Smooth muscle cell (in vitro differentiated cells): ENCODE measurements at regions not wholly inside any gene's neighbourhood (a gene's known extent, or its start where the extent isn't known, plus 50 kb on each side); places are given as distances from the start of the nearest gene placed in this dataset.

ENCODE experiments used
- DNase-seq: peaks from one replicate; lab custom pipeline; 2025; ENCODE audit not compliant: unreplicated experiment; lab: John Stamatoyannopoulos, UW
- H2AFZ ChIP-seq: fragments of 200-600 bp; sonication (generic); 2 replicates; pipeline ENCODE4 v1.6.0; 2016; ENCODE audit warnings: antibody characterized with exemption, low read depth, mild to moderate bottlenecking
- H3F3A ChIP-seq: fragments of 200-600 bp; sonication (generic); 2 replicates; pipeline ENCODE4 v1.6.0; 2017; ENCODE audit warnings: antibody characterized with exemption, low read depth
- H3K27ac ChIP-seq: fragments of 200-600 bp; sonication (generic); 2 replicates; pipeline ENCODE4 v1.5.1; 2016; ENCODE audit warnings: low read depth, mild to moderate bottlenecking
- H3K27me3 ChIP-seq: fragments of 200-600 bp; sonication (generic); 2 replicates; pipeline ENCODE4 v1.6.1; 2016; ENCODE audit warnings: low read depth, mild to moderate bottlenecking
- H3K36me3 ChIP-seq: fragments of 200-600 bp; sonication (generic); 2 replicates; pipeline ENCODE4 v1.5.1; 2016; ENCODE audit warnings: low read depth
- H3K4me1 ChIP-seq: fragments of 200-600 bp; sonication (generic); 2 replicates; pipeline ENCODE4 v1.5.1; 2016; ENCODE audit warnings: low read depth
- H3K4me2 ChIP-seq: fragments of 200-600 bp; sonication (generic); 2 replicates; pipeline ENCODE4 v1.6.0; 2016; ENCODE audit warnings: mild to moderate bottlenecking
- H3K4me3 ChIP-seq: fragments of 200-600 bp; sonication (generic); 2 replicates; pipeline ENCODE4 v1.5.1; 2016; ENCODE audit warnings: mild to moderate bottlenecking
- H3K79me2 ChIP-seq: fragments of 200-600 bp; sonication (generic); 2 replicates; pipeline ENCODE4 v1.6.0; 2016; ENCODE audit warnings: low read depth, mild to moderate bottlenecking
- H3K9ac ChIP-seq: fragments of 200-600 bp; sonication (generic); 2 replicates; pipeline ENCODE4 v1.6.0; 2016; ENCODE audit warnings: low read depth
- H3K9me3 ChIP-seq: fragments of 200-600 bp; sonication (generic); replicated peaks from 2 replicates; pipeline ENCODE4 v1.5.1; 2016; ENCODE audit warnings: low read depth
- H4K20me1 ChIP-seq: fragments of 200-600 bp; sonication (generic); 2 replicates; pipeline ENCODE4 v1.6.0; 2016; ENCODE audit warnings: low read depth
- WGBS: methylation state at CpG from one replicate; pipeline ENCODE4 v1.1.7; 2016; ENCODE audit warnings: low lambda C conversion rate; 5-methylcytosine and 5-hydroxymethylcytosine counted together
- TF ChIP-seq, protein P1 (sequence below): fragments of 200-600 bp; sonication (generic); IDR thresholded peaks from 2 replicates; pipeline ENCODE4 v1.5.1; 2017; ENCODE audit warnings: borderline replicate concordance, mild to moderate bottlenecking, antibody characterized with exemption; ENCODE audit not compliant: insufficient read depth, poor library complexity, severe bottlenecking

DNA sequence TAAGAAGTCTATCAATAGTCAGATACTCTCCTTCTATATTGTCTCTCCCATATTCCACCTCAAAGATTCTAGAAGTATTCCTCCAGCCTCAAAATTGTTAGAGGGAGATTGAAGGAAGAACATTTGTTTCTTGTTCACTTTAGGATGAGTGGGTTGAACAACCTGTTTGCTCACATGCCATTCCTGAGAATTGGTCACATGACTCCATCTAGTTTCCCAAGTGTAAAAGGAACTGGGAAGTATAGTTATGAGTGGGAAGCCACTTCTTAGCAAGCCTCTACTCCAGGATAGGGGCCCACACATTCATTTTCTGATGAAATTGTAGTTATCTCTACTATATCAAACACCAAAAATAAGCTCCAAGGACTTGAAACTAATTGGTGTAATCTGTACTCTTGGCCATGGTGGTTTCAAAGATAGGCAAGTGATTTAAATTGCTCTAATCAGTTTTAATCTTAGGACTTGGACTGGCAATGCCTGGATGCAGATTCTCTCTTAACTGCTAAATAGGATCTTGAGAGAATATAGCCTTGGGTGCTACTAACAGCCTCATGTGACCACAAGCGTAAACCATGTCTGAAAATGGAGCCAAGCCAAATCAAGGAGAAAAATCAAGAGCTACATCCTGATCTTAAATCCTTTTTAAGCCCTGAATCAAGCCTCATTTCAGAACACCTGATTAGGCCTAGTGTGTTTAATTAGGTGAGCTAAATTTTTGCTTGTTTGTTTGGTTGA lies 758.7 kb upstream of the MAN1A1 start:
- H3K4me3 ChIP-seq: no peak overlapping the region
- H3F3A ChIP-seq: no peaks in the 10 kb centered on the region
- H3K4me1 ChIP-seq: no peaks in the 10 kb centered on the region
- H3K27ac ChIP-seq: no peak overlapping the region
- H4K20me1 ChIP-seq: no peaks in the 10 kb centered on the region
- no peak for DNase-seq
- H3K27me3 ChIP-seq: no peaks in the 10 kb centered on the region
- TF ChIP-seq, protein P1, sequence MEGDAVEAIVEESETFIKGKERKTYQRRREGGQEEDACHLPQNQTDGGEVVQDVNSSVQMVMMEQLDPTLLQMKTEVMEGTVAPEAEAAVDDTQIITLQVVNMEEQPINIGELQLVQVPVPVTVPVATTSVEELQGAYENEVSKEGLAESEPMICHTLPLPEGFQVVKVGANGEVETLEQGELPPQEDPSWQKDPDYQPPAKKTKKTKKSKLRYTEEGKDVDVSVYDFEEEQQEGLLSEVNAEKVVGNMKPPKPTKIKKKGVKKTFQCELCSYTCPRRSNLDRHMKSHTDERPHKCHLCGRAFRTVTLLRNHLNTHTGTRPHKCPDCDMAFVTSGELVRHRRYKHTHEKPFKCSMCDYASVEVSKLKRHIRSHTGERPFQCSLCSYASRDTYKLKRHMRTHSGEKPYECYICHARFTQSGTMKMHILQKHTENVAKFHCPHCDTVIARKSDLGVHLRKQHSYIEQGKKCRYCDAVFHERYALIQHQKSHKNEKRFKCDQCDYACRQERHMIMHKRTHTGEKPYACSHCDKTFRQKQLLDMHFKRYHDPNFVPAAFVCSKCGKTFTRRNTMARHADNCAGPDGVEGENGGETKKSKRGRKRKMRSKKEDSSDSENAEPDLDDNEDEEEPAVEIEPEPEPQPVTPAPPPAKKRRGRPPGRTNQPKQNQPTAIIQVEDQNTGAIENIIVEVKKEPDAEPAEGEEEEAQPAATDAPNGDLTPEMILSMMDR: no peak
- no peak overlapping the region for H3K4me2 ChIP-seq
- H3K9ac ChIP-seq: no peak overlapping the region
- H3K9me3 ChIP-seq: no peaks in the 10 kb centered on the region
- H3K79me2 ChIP-seq: no peaks in the 10 kb centered on the region
- no peaks in the 10 kb centered on the region for H3K36me3 ChIP-seq
- no peak overlapping the region for H2AFZ ChIP-seq
- 70% methylated on average over 1 of the region's 1 CpG for WGBS

DNA sequence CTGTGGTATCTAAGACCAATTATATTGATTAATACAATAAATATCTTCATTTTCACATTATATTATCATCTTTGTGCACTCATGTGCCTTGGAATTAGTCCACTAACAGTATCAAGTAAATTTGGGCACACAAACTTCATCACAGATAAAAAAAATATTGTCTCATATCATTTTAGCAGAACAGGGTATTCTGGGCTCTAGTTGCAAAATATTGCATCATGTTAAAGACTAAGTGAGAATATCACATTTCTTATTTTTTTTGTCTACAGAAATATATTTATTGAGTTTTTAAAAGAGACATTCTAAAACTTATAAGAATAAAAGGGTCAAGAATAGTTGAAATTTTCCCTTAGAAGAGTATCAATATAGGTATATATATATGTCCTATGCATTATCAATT lies 754.1 kb upstream of the MAN1A1 start:
- DNase-seq: no peak
- H3K27me3 ChIP-seq: no peaks in the 10 kb centered on the region
- no peak overlapping the region for H3K4me2 ChIP-seq
- no peaks in the 10 kb centered on the region for H3K79me2 ChIP-seq
- H3F3A ChIP-seq: no peaks in the 10 kb centered on the region
- TF ChIP-seq, protein P1: no peak
- H3K4me1 ChIP-seq: no peaks in the 10 kb centered on the region
- H4K20me1 ChIP-seq: no peaks in the 10 kb centered on the region
- no peaks in the 10 kb centered on the region for H3K9me3 ChIP-seq
- no peak overlapping the region for H2AFZ ChIP-seq
- no peaks in the 10 kb centered on the region for H3K36me3 ChIP-seq
- no peak overlapping the region for H3K27ac ChIP-seq
- H3K4me3 ChIP-seq: no peak overlapping the region
- H3K9ac ChIP-seq: no peak overlapping the region

- H3K36me3 ChIP-seq: no peaks in the 10 kb centered on the region
- H3F3A ChIP-seq: no peaks in the 10 kb centered on the region
- H4K20me1 ChIP-seq: no peaks in the 10 kb centered on the region
- no peaks in the 10 kb centered on the region for H3K79me2 ChIP-seq
- no peak overlapping the region for H2AFZ ChIP-seq
- no peak overlapping the region for H3K4me2 ChIP-seq
- H3K27me3 ChIP-seq: no peaks in the 10 kb centered on the region
- H3K9ac ChIP-seq: no peak overlapping the region
- no peak overlapping the region for H3K27ac ChIP-seq
- TF ChIP-seq, protein P1: no peak
- no peak overlapping the region for H3K4me3 ChIP-seq
- H3K9me3 ChIP-seq: no peaks in the 10 kb centered on the region
- 56% methylated on average over 2 of the region's 2 CpGs for WGBS
- H3K4me1 ChIP-seq: no peaks in the 10 kb centered on the region
- no peak for DNase-seq
Observed at GRCh38 chr6:120096696-120097260, 747.2 kb upstream of the MAN1A1 start.

- no peak overlapping the region for H3K27ac ChIP-seq
- no peak for DNase-seq
- no peaks in the 10 kb centered on the region for H3K27me3 ChIP-seq
- TF ChIP-seq, protein P1: no peak
- H3K4me1 ChIP-seq: no peaks in the 10 kb centered on the region
- H3K4me3 ChIP-seq: no peak overlapping the region
- H2AFZ ChIP-seq: no peak overlapping the region
- no peaks in the 10 kb centered on the region for H3K79me2 ChIP-seq
- H4K20me1 ChIP-seq: no peaks in the 10 kb centered on the region
- H3K4me2 ChIP-seq: no peak overlapping the region
- no peaks in the 10 kb centered on the region for H3K9me3 ChIP-seq
- H3K36me3 ChIP-seq: no peaks in the 10 kb centered on the region
- no peak overlapping the region for H3K9ac ChIP-seq
- 78% methylated on average over 5 of the region's 5 CpGs for WGBS
- H3F3A ChIP-seq: no peaks in the 10 kb centered on the region
Observed at GRCh38 chr6:120083186-120083585, 733.6 kb upstream of the MAN1A1 start.
